SU-DHL-6 (cell line): ENCODE measurements at regions not wholly inside any gene's neighbourhood (a gene's known extent, or its start where the extent isn't known, plus 50 kb on each side); places are given as distances from the start of the nearest gene placed in this dataset.

Source experiments
- EZH2phosphoT487 ChIP-seq: fragments of 200-600 bp; sonication (generic), shearing (Covaris generic); conservative IDR thresholded peaks from 2 replicates; pipeline ENCODE4 v1.6.1; 2018; ENCODE audit warnings: mild to moderate bottlenecking, antibody characterized with exemption, low read length, moderate library complexity, mixed read lengths
- TF ChIP-seq, protein P1 (sequence below): fragments of 200-600 bp; sonication (generic); IDR thresholded peaks from one replicate; pipeline ENCODE4 v1.5.1; 2017; ENCODE audit warnings: antibody characterized with exemption, mild to moderate bottlenecking, low read length, moderate library complexity; ENCODE audit not compliant: insufficient read depth, poor library complexity, severe bottlenecking

DNA sequence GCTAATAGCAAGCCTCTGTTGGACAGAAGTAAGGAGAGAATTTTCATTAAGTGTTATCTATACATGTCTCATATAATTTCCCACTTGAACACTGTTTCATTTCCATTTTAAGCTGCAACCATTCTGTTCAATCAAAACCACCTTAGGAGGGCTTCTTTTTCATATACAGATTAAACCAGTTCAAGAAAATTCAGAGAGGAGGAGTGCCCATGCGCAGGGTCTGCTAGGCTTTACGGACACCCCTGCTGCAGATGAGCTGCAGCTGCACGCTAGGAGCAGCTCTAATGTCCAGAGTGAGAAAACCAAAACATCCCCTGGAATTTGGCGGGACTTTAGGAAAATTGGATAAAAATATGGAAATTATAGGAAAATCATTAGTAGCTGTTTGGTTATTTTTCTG, 541.0 kb downstream of the SPRY1 start:
- TF ChIP-seq, protein P1, sequence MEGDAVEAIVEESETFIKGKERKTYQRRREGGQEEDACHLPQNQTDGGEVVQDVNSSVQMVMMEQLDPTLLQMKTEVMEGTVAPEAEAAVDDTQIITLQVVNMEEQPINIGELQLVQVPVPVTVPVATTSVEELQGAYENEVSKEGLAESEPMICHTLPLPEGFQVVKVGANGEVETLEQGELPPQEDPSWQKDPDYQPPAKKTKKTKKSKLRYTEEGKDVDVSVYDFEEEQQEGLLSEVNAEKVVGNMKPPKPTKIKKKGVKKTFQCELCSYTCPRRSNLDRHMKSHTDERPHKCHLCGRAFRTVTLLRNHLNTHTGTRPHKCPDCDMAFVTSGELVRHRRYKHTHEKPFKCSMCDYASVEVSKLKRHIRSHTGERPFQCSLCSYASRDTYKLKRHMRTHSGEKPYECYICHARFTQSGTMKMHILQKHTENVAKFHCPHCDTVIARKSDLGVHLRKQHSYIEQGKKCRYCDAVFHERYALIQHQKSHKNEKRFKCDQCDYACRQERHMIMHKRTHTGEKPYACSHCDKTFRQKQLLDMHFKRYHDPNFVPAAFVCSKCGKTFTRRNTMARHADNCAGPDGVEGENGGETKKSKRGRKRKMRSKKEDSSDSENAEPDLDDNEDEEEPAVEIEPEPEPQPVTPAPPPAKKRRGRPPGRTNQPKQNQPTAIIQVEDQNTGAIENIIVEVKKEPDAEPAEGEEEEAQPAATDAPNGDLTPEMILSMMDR = no peak
- no peak for TF ChIP-seq EZH2phosphoT487
